Immature natural killer cell (primary cell): ENCODE measurements at regions not wholly inside any gene's neighbourhood (a gene's known extent, or its start where the extent isn't known, plus 50 kb on each side); places are given as distances from the start of the nearest gene placed in this dataset.
"Not testable (repeated sequence)": the region's sequence is repeated elsewhere in the genome, so short reads cannot be mapped to it uniquely, and the experiment has no call there.

Source experiments
- DNase-seq, 3 donors: peaks; one replicate each; pipeline ENCODE4 v3.0.0; 2022; ENCODE audit warnings: mixed read lengths in 1 of 3
- H3K27ac Mint-ChIP-seq, 6 donors: one replicate each; pipeline ENCODE4 v1.8.0; 2020; ENCODE audit warnings: mixed read lengths in 6 of 6, mild to moderate bottlenecking in 5 of 6, inconsistent platforms in 4 of 6, moderate library complexity in 3 of 6
- H3K27me3 Mint-ChIP-seq, 3 donors: one replicate each; pipeline ENCODE4 v1.8.0; 2020 to 2021; ENCODE audit warnings: low read depth in 3 of 3, mild to moderate bottlenecking in 3 of 3, mixed read lengths in 3 of 3, moderate library complexity in 3 of 3, inconsistent platforms in 1 of 3
- H3K36me3 Mint-ChIP-seq, 3 donors: one replicate each; pipeline ENCODE4 v1.8.0; 2020; ENCODE audit warnings: mixed read lengths in 3 of 3, inconsistent platforms in 2 of 3, mild to moderate bottlenecking in 2 of 3
- H3K4me1 Mint-ChIP-seq, 2 donors: one replicate each; pipeline ENCODE4 v1.8.0; 2020; ENCODE audit warnings: inconsistent platforms in 2 of 2, mild to moderate bottlenecking in 2 of 2, mixed read lengths in 2 of 2, moderate library complexity in 1 of 2
- H3K4me3 Mint-ChIP-seq, 5 donors: one replicate each; pipeline ENCODE4 v1.8.0; 2020; ENCODE audit warnings: mild to moderate bottlenecking in 5 of 5, mixed read lengths in 5 of 5, inconsistent platforms in 3 of 5, moderate library complexity in 3 of 5
- H3K9me3 Mint-ChIP-seq, 6 donors: one replicate each; pipeline ENCODE4 v1.8.0; 2020; ENCODE audit warnings: mild to moderate bottlenecking in 6 of 6, mixed read lengths in 6 of 6, inconsistent platforms in 4 of 6, moderate library complexity in 3 of 6

DNA sequence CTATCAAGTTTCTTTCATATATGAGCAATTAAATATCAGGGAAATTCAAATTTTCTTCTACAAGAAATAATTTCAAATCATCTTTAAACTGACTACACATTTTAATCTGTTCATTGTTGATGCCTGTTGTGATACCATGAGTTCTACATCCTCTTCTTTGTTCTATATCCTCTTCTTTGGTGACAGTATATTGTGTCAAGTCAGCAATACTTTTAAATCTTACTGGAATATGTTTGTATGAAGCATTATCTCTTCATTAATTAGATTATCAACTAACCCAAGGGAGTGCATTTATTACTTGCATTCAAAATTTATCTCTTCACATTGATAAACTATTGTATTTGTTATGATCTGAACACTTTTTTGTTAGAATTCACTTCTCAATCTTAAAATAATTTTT lies 275.0 kb upstream of the INTU start:
- no peak for DNase-seq
- H3K36me3 Mint-ChIP-seq, result no peaks in the 10 kb centered on the region
- no peak overlapping the region for H3K27ac Mint-ChIP-seq
- no peaks in the 10 kb centered on the region for H3K4me1 Mint-ChIP-seq
- peaks cover 4 to 20% (median 12%) of the 10 kb centered on the region in 6 donors for H3K9me3 Mint-ChIP-seq
- H3K4me3 Mint-ChIP-seq, result no peak overlapping the region
- peaks cover 0 to 2% (median 0%) of the 10 kb centered on the region in 3 donors for H3K27me3 Mint-ChIP-seq

- H3K4me3 Mint-ChIP-seq, result no peak overlapping the region
- no peaks in the 10 kb centered on the region for H3K36me3 Mint-ChIP-seq
- H3K9me3 Mint-ChIP-seq, result peaks cover 2 to 12% (median 6%) of the 10 kb centered on the region in 6 donors
- no peak for DNase-seq
- H3K27me3 Mint-ChIP-seq, result peaks cover 0 to 2% (median 0%) of the 10 kb centered on the region in 3 donors
- no peaks in the 10 kb centered on the region for H3K4me1 Mint-ChIP-seq
- H3K27ac Mint-ChIP-seq, result no peak overlapping the region
These were observed 270.1 kb upstream of the INTU start for GRCh38 chr4:127362686-127363085.

DNA sequence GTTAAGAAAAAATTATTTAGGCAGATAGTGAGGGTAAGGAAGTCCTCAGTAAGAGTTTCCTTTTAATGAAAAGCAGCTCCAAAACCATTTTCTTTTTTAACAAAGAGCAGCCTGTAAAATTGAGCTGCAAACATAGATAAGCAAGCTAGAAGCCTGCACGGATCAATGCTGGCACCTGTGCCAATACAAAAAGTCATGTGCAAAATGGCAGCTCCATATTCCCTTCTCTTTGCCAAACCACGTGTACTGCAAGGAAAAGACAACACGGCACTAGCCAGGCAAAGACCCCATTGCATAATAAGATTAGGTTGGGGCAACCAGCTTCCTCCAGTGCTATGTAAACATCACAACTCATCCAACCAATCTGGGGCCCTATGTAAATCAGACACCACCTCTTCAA lies 268.4 kb upstream of the INTU start:
- Mint-ChIP-seq H3K9me3 (peaks cover 2 to 17% (median 8%) of the 10 kb centered on the region in 6 donors), H3K4me3 (no peak overlapping the region), H3K27me3 (peaks cover 0 to 6% (median 0%) of the 10 kb centered on the region in 3 donors), H3K36me3 (no peaks in the 10 kb centered on the region), H3K4me1 (no peaks in the 10 kb centered on the region), H3K27ac (no peak overlapping the region)
- no peak for DNase-seq

GRCh38 chr4:127364911-127365310 lies 267.8 kb upstream of the INTU start:
- Mint-ChIP-seq H3K36me3 (no peaks in the 10 kb centered on the region), H3K27me3 (peaks cover 0 to 6% (median 0%) of the 10 kb centered on the region in 3 donors), H3K27ac (no peak overlapping the region), H3K9me3 (peaks cover 2 to 23% (median 10%) of the 10 kb centered on the region in 6 donors), H3K4me1 (no peaks in the 10 kb centered on the region), H3K4me3 (no peak overlapping the region)
- DNase-seq, result no peak

GRCh38 chr4:127370604-127371003 lies 262.2 kb upstream of the INTU start:
- H3K27ac Mint-ChIP-seq, result no peak overlapping the region
- peaks cover 0 to 4% (median 2%) of the 10 kb centered on the region in 3 donors for H3K27me3 Mint-ChIP-seq
- H3K4me1 Mint-ChIP-seq, result no peaks in the 10 kb centered on the region
- no peak overlapping the region for H3K4me3 Mint-ChIP-seq
- peaks cover 8 to 20% (median 9%) of the 10 kb centered on the region in 6 donors for H3K9me3 Mint-ChIP-seq
- no peak for DNase-seq
- no peaks in the 10 kb centered on the region for H3K36me3 Mint-ChIP-seq

DNA sequence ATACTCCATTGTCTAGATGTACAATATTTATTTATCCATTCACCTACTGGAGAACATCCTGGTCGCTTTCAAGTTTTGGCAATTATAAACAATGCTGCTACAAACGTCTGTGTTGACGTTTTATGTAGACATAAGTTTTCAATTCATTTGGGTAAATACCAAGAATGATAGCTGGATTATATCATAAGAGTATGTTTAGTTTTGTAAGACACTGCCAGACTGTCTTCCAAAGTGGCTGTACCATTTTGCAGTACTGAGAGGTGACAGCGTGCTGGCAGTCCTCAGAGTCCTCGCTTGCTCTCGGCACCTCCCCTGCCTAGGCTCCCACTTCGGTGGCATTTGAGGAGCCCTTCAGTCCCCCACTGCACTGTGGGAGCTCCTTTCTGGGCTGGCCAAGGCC lies 253.3 kb upstream of the INTU start:
- H3K27ac Mint-ChIP-seq, result no peak overlapping the region
- peaks cover 0 to 19% (median 9%) of the 10 kb centered on the region in 6 donors for H3K9me3 Mint-ChIP-seq
- no peaks in the 10 kb centered on the region for H3K36me3 Mint-ChIP-seq
- no peak for DNase-seq
- no peak overlapping the region for H3K4me3 Mint-ChIP-seq
- H3K4me1 Mint-ChIP-seq, result no peaks in the 10 kb centered on the region
- peaks cover 0 to 2% (median 0%) of the 10 kb centered on the region in 3 donors for H3K27me3 Mint-ChIP-seq

DNA sequence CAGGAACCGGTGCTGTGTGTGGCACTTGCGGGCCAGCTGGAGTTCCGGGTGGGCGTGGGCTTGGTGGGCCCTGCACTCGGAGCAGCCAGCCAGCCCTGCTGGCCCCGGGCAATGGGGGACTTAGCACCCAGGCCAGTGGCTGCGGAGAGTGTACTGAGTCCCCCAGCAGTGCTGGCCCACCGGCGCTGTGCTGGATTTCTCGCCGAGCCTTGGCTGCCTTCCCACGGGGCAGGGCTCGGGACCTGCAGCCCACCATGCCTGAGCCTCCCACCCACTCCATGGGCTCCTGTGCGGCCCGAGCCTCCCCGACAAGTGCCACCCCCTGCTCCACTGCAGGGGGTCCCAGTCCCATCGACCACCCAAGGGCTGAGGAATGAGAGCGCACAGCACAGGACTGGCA lies 252.8 kb upstream of the INTU start:
- not testable (repeated sequence) for H3K4me3 Mint-ChIP-seq, H3K36me3 Mint-ChIP-seq, H3K4me1 Mint-ChIP-seq, H3K27ac Mint-ChIP-seq, H3K27me3 Mint-ChIP-seq, DNase-seq
- H3K9me3 Mint-ChIP-seq, result peaks cover 0 to 17% (median 8%) of the 10 kb centered on the region in 6 donors

DNA sequence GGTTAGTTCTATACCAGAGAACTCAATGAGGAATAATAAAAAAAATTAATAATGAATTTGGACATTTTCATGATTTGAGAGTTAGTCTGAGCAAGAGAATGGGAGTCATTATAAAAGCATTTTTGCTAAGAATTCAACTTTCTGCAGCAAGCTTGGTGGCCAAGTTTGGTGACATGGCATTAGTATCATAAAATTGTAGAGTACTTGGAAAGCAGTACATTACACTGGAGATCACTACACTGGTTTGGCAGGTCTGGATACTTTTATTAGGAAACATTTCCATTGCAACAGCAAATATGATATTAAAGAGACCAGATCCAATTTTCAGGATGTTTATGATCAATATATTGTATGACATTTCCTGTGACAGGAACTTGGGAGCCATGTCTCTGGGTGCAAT lies 249.1 kb upstream of the INTU start:
- DNase-seq, result no peak
- no peak overlapping the region for H3K4me3 Mint-ChIP-seq
- H3K9me3 Mint-ChIP-seq, result peaks cover 0 to 14% (median 7%) of the 10 kb centered on the region in 6 donors
- no peak overlapping the region for H3K27ac Mint-ChIP-seq
- H3K27me3 Mint-ChIP-seq, result no peaks in the 10 kb centered on the region
- no peaks in the 10 kb centered on the region for H3K36me3 Mint-ChIP-seq
- H3K4me1 Mint-ChIP-seq, result no peaks in the 10 kb centered on the region

- Mint-ChIP-seq H3K4me1 (no peaks in the 10 kb centered on the region), H3K4me3 (no peak overlapping the region), H3K27ac (no peak overlapping the region)
These were observed 238.2 kb upstream of the INTU start for GRCh38 chr4:127394516-127394915.

DNA sequence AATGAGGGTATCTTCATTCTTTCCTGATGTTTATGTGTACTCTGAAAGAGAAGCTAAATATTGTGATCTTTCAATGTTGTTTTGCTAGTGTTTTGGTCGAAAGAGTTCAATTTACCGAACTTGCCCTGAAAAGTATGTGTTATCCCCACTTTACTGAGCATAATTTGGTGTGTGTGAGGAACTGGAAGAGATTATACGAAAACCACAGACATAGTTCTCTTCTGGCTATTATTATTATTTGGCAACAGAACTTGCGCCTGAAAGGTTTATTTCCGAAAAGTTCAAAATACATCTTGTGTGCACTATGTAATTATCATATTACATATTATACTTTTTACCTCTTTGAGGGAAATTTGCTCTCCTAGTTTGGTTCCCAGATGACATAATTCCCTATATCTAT lies 232.5 kb upstream of the INTU start:
- peaks cover 0 to 6% (median 0%) of the 10 kb centered on the region in 6 donors for H3K9me3 Mint-ChIP-seq
- no peak overlapping the region for H3K27ac Mint-ChIP-seq
- H3K4me1 Mint-ChIP-seq, result no peaks in the 10 kb centered on the region
- H3K27me3 Mint-ChIP-seq, result no peaks in the 10 kb centered on the region
- no peak for DNase-seq
- no peak overlapping the region for H3K4me3 Mint-ChIP-seq
- no peaks in the 10 kb centered on the region for H3K36me3 Mint-ChIP-seq

More at GRCh38 chr4:127394516-127394915, 238.2 kb upstream of the INTU start:
- DNase-seq, result no peak
- peaks cover 0 to 3% (median 0%) of the 10 kb centered on the region in 6 donors for H3K9me3 Mint-ChIP-seq
- no peaks in the 10 kb centered on the region for H3K27me3 Mint-ChIP-seq
- H3K36me3 Mint-ChIP-seq, result no peaks in the 10 kb centered on the region

- Mint-ChIP-seq H3K9me3 (peaks cover 0 to 6% (median 0%) of the 10 kb centered on the region in 6 donors), H3K27ac (no peak overlapping the region), H3K4me3 (no peak overlapping the region), H3K36me3 (no peaks in the 10 kb centered on the region), H3K27me3 (peaks cover 0 to 3% (median 0%) of the 10 kb centered on the region in 3 donors), H3K4me1 (no peaks in the 10 kb centered on the region)
- DNase-seq, result no peak
These were observed 231.9 kb upstream of the INTU start for GRCh38 chr4:127400731-127401346.

DNA sequence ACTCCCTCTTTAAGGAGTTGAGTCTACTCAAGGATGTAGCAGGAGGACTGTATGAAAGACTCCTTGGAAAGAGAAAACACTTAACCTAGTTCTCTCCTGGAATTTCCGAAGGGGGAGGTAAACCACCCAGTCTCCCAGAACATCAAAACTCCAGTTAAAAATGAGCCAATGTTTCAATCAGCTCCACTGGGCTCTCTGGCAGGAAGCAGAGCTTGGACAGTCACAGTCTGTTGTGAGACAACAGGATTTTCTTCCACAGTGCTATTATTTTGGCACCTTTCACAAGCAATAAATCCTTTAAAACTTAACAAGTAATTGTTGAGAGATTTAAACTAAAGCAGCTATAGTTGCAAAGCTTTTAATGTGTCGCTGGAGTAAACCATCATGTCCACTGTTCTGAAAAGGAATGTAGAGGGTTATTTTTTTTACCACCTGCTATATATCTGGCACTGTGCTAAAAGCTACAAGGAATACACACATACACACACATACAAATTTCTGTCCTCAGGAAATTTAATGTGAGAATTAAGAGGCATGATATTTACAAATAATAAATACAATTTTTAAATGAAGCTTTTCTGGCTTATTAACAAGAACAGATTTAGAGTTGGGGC lies 229.2 kb upstream of the INTU start:
- Mint-ChIP-seq H3K4me3 (no peak overlapping the region), H3K36me3 (no peaks in the 10 kb centered on the region), H3K9me3 (peaks cover 4 to 15% (median 12%) of the 10 kb centered on the region in 6 donors), H3K27ac (no peak overlapping the region), H3K27me3 (peaks cover 0 to 3% (median 0%) of the 10 kb centered on the region in 3 donors), H3K4me1 (no peaks in the 10 kb centered on the region)
- DNase-seq, result no peak

GRCh38 chr4:127406187-127406586 lies 226.6 kb upstream of the INTU start:
- Mint-ChIP-seq H3K36me3 (no peaks in the 10 kb centered on the region), H3K4me3 (no peak overlapping the region), H3K4me1 (no peaks in the 10 kb centered on the region), H3K9me3 (peaks cover 4 to 21% (median 14%) of the 10 kb centered on the region in 6 donors), H3K27me3 (peaks cover 0 to 3% (median 0%) of the 10 kb centered on the region in 3 donors), H3K27ac (no peak overlapping the region)
- DNase-seq, result no peak

GRCh38 chr4:127407572-127407971 lies 225.2 kb upstream of the INTU start:
- not testable (repeated sequence) for H3K36me3 Mint-ChIP-seq, H3K27me3 Mint-ChIP-seq, H3K4me1 Mint-ChIP-seq, DNase-seq, H3K4me3 Mint-ChIP-seq, H3K27ac Mint-ChIP-seq
- H3K9me3 Mint-ChIP-seq, result peaks cover 4 to 21% (median 14%) of the 10 kb centered on the region in 6 donors
